OCI-LY3 (cell line): ENCODE measurements at regions not wholly inside any gene's neighbourhood (a gene's known extent, or its start where the extent isn't known, plus 50 kb on each side); places are given as distances from the start of the nearest gene placed in this dataset.

Source experiments
- H2AFZ ChIP-seq: fragments of 200-600, 300-600 bp; shearing (Covaris generic); 2 replicates; pipeline ENCODE4 v1.6.0; 2014; ENCODE audit warnings: antibody characterized with exemption, low read depth, low read length
- H3K27ac ChIP-seq: fragments of 200-600, 300-600 bp; sonication (generic); 2 replicates; pipeline ENCODE4 v1.5.1; 2014; ENCODE audit warnings: mild to moderate bottlenecking, low read length, moderate library complexity, mixed read lengths
- H3K27me3 ChIP-seq: fragments of 200-600, 300-600 bp; sonication (generic); 2 replicates; pipeline ENCODE4 v1.6.1; 2014; ENCODE audit warnings: low read depth, low read length, mixed read lengths
- H3K36me3 ChIP-seq: fragments of 200-600, 300-600 bp; sonication (generic); replicated peaks from 2 replicates; pipeline ENCODE3; 2014; ENCODE audit warnings: low read depth, low read length, mixed read lengths
- H3K4me1 ChIP-seq: fragments of 300-600, 200-600 bp; sonication (generic); 2 replicates; pipeline ENCODE4 v1.6.1; 2014; ENCODE audit warnings: low read length, mixed read lengths
- H3K4me2 ChIP-seq: fragments of 200-600, 300-600 bp; sonication (generic); 2 replicates; pipeline ENCODE4 v1.6.1; 2014; ENCODE audit warnings: low read length, mixed read lengths
- H3K4me3 ChIP-seq: fragments of 300-600, 200-600 bp; sonication (generic); 2 replicates; pipeline ENCODE4 v1.5.1; 2014; ENCODE audit warnings: antibody characterized with exemption, mild to moderate bottlenecking, low read length, moderate library complexity
- H3K79me2 ChIP-seq: fragments of 300-600, 200-600 bp; shearing (Covaris generic); 2 replicates; pipeline ENCODE4 v1.6.1; 2014; ENCODE audit warnings: mild to moderate bottlenecking, low read length, mixed read lengths
- H3K9ac ChIP-seq: fragments of 300-600, 200-600 bp; shearing (Covaris generic); 2 replicates; pipeline ENCODE4 v1.6.0; 2014; ENCODE audit warnings: mild to moderate bottlenecking, low read length, moderate library complexity
- H3K9me3 ChIP-seq: fragments of 200-600, 300-600 bp; shearing (Covaris generic); 2 replicates; pipeline ENCODE4 v1.6.1; 2014; ENCODE audit warnings: low read length, mixed read lengths; ENCODE audit not compliant: insufficient read depth
- H4K20me1 ChIP-seq: fragments of 200-600, 300-600 bp; sonication (generic); 2 replicates; pipeline ENCODE4 v1.6.1; 2016; ENCODE audit warnings: low read length, mixed read lengths; ENCODE audit not compliant: insufficient read depth
- EZH2phosphoT487 ChIP-seq: fragments of 200-600 bp; shearing (Covaris generic); IDR thresholded peaks from 2 replicates; pipeline ENCODE4 v1.6.1; 2018; ENCODE audit warnings: antibody characterized with exemption, mixed run types, low read depth
- TF ChIP-seq, protein P1 (sequence below): fragments of 200-600, 300-600 bp; sonication (generic); IDR thresholded peaks from 2 replicates; pipeline ENCODE4 v1.5.1; 2014; ENCODE audit warnings: antibody characterized with exemption, low read length, low read depth

DNA sequence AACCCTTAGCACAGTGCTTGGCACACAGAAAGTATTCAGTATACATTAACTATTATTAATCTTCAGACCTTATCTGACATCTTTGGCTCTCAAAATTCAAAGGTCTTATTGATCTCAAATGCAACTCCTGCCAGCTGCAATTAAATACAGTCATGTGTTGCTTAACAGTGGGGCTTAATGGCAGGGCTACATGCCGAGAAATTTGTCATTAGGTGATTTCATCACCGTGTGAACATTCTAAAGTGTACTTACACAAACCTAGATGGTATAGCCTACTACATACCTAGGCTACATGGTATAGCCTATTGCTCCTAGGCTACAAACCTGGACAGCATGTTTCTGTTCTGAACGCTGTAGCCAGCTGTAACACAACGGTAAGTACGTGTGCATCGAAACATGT, 156.3 kb upstream of the TMCC3 start:
- Histone ChIP-seq H3K9ac (no peak overlapping the region), H3K4me2 (peak overlapping the region; percentile 31; the same call in 1 of the 2 replicates), H3K36me3 (peaks cover 43% of the 10 kb centered on the region), H3K27me3 (no peaks in the 10 kb centered on the region), H3K4me3 (no peak overlapping the region), H3K4me1 (peaks cover 16% of the 10 kb centered on the region), H3K9me3 (peaks cover 6% of the 10 kb centered on the region), H2AFZ (no peak overlapping the region), H3K27ac (0 out of 2 replicates have a peak overlapping the region, but pooled peaks have one; percentile 19), H3K79me2 (peaks cover 72% of the 10 kb centered on the region), H4K20me1 (no peaks in the 10 kb centered on the region)
- TF ChIP-seq, protein P1, sequence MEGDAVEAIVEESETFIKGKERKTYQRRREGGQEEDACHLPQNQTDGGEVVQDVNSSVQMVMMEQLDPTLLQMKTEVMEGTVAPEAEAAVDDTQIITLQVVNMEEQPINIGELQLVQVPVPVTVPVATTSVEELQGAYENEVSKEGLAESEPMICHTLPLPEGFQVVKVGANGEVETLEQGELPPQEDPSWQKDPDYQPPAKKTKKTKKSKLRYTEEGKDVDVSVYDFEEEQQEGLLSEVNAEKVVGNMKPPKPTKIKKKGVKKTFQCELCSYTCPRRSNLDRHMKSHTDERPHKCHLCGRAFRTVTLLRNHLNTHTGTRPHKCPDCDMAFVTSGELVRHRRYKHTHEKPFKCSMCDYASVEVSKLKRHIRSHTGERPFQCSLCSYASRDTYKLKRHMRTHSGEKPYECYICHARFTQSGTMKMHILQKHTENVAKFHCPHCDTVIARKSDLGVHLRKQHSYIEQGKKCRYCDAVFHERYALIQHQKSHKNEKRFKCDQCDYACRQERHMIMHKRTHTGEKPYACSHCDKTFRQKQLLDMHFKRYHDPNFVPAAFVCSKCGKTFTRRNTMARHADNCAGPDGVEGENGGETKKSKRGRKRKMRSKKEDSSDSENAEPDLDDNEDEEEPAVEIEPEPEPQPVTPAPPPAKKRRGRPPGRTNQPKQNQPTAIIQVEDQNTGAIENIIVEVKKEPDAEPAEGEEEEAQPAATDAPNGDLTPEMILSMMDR, result no peak
- TF ChIP-seq EZH2phosphoT487, result no peak

DNA sequence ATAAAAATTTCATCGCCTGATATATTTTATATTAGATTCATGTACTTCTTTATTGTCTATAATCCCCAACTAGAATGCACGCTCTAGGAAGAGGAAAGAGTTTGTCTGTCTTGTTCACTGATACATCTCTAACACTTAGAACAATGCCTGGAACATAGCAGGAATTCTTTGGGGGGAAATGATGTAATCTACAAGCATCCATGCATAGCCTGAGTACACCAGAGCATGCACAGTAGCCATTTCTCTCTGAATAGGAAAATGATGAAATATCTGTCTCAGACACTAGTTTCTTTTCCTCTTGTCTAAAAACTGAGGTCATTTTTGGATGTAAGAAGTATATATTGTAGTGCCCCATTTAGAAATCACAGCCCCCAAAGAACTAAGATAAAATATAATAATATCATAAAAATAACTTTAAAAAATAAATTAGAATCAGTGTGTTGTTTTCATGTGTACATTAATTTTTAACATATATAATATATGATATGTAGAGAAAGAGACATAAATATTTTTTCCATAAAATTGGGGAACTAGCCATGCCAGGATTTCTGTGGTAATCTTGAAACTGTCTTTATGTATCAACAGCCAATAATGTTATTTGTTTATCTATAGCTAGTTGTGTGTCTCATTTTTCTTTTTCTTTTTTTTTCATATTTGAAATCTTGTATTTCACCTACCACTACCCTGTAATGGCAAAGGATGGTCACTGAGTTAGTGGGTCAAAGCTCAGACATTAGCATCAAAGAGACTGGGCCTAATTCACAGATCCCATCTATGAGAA, 155.6 kb upstream of the TMCC3 start:
- H4K20me1 ChIP-seq, result no peaks in the 10 kb centered on the region
- H3K79me2 ChIP-seq, result peaks cover 71% of the 10 kb centered on the region
- no peak overlapping the region for H2AFZ ChIP-seq
- peak overlapping the region; percentile 31; the same call in 1 of the 2 replicates for H3K4me2 ChIP-seq
- peaks cover 37% of the 10 kb centered on the region for H3K36me3 ChIP-seq
- H3K4me1 ChIP-seq, result peaks cover 16% of the 10 kb centered on the region
- TF ChIP-seq, protein P1, result no peak
- TF ChIP-seq EZH2phosphoT487, result no peak
- no peak overlapping the region for H3K4me3 ChIP-seq
- no peak overlapping the region for H3K9ac ChIP-seq
- peak overlapping the region; percentile 19; the same call in 1 of the 2 replicates for H3K27ac ChIP-seq
- H3K9me3 ChIP-seq, result no peaks in the 10 kb centered on the region
- no peaks in the 10 kb centered on the region for H3K27me3 ChIP-seq

DNA sequence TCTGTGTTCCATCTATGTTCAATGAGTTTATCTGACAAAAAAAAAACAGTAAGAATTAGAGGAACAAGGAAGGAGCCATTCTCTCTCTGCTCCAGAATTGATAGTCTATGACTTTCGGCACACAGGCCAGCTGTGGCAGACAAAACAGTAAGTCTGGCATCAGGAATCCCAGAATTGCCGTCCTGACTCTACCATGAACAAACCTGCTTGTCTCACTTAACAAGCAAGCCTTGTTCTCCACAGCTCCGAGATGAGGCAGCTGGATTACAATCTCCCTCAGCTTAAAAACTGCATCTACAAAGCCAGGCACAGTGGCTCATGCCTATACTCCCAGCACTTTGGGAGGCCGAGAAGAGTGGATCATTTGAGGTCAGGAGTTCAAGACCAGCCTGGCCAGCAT, 153.6 kb upstream of the TMCC3 start:
- Histone ChIP-seq H3K79me2 (peaks cover 58% of the 10 kb centered on the region), H3K4me3 (no peak overlapping the region)

DNA sequence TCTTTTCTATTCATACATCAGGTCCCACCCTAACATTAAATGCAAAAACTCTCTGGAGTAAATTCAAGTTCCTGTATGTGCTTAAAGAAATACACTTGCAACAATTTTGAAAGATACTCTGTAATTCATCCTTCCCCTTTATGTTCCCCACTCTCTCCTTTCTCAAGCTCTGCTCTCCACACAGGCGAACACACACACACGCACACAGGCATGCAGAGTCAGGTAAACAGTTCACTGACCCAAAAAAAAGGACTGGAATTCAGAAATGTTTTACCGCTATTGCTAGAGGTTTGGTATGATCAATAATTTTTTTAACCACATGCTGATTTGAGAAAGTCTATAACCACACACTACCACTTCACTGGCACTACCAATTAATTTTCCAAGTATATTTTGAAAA, 152.4 kb upstream of the TMCC3 start:
- H3K4me1 ChIP-seq, result peaks cover 16% of the 10 kb centered on the region
- peaks cover 16% of the 10 kb centered on the region for H3K36me3 ChIP-seq
- H2AFZ ChIP-seq, result no peak overlapping the region
- H3K9ac ChIP-seq, result no peak overlapping the region
- H3K4me3 ChIP-seq, result no peak overlapping the region
- H3K9me3 ChIP-seq, result no peaks in the 10 kb centered on the region
- H3K27ac ChIP-seq, result no peak overlapping the region
- TF ChIP-seq, protein P1, result no peak
- TF ChIP-seq EZH2phosphoT487, result no peak
- H3K4me2 ChIP-seq, result no peak overlapping the region
- no peaks in the 10 kb centered on the region for H4K20me1 ChIP-seq
- no peaks in the 10 kb centered on the region for H3K27me3 ChIP-seq
- H3K79me2 ChIP-seq, result peaks cover 57% of the 10 kb centered on the region

More for the DNA sequence above, 153.6 kb upstream of the TMCC3 start:
- Histone ChIP-seq H3K27ac (no peak overlapping the region), H2AFZ (no peak overlapping the region), H4K20me1 (no peaks in the 10 kb centered on the region), H3K4me2 (no peak overlapping the region), H3K9ac (no peak overlapping the region), H3K27me3 (no peaks in the 10 kb centered on the region), H3K4me1 (peaks cover 16% of the 10 kb centered on the region), H3K9me3 (no peaks in the 10 kb centered on the region), H3K36me3 (peaks cover 19% of the 10 kb centered on the region)
- TF ChIP-seq, protein P1, result no peak
- no peak for TF ChIP-seq EZH2phosphoT487
